ENCODE measurements at regions not wholly inside any gene's neighbourhood (a gene's known extent, or its start where the extent isn't known, plus 50 kb on each side); places are given as distances from the start of the nearest gene placed in this dataset.
A peak's percentile ranks its signal among the peaks of the same experiment; 100 is the strongest.
"Not testable (repeated sequence)": the region's sequence is repeated elsewhere in the genome, so short reads cannot be mapped to it uniquely, and the experiment has no call there.

GRCh38 chr9:75454043-75454442 lies 365.7 kb downstream of the OSTF1 start:
- peaks cover 6% of the 10 kb centered on the region for H3K4me1 ChIP-seq (ENCODE audit: control insufficient read depth, insufficient read depth, low read length)
- no peaks in the 10 kb centered on the region for H3K27me3 ChIP-seq (ENCODE audit: control insufficient read depth, insufficient read depth, low read length)
- no peak overlapping the region for H3K27ac ChIP-seq (ENCODE audit: low read length)
- H3K36me3 ChIP-seq (ENCODE audit: control insufficient read depth, insufficient read depth, low read length) = no peaks in the 10 kb centered on the region
- H3K4me3 ChIP-seq (ENCODE audit: low read length) = no peak overlapping the region
- WGBS (ENCODE audit: insufficient coverage) = no CpG with 5 or more reads among the region's 2 CpGs
- no peak for DNase-seq
- no peaks in the 10 kb centered on the region for H3K9me3 ChIP-seq (replicated peaks; ENCODE audit: control insufficient read depth, low read depth, low read length)

GRCh38 chr9:75454891-75455290 lies 366.6 kb downstream of the OSTF1 start:
- Histone ChIP-seq H3K27ac (ENCODE audit: low read length) (no peak overlapping the region), H3K27me3 (ENCODE audit: control insufficient read depth, insufficient read depth, low read length) (no peaks in the 10 kb centered on the region), H3K4me1 (ENCODE audit: control insufficient read depth, insufficient read depth, low read length) (peaks cover 6% of the 10 kb centered on the region), H3K4me3 (ENCODE audit: low read length) (no peak overlapping the region), H3K36me3 (ENCODE audit: control insufficient read depth, insufficient read depth, low read length) (no peaks in the 10 kb centered on the region), H3K9me3 (replicated peaks; ENCODE audit: control insufficient read depth, low read depth, low read length) (no peaks in the 10 kb centered on the region)
- DNase-seq = no peak
- WGBS (ENCODE audit: insufficient coverage) = no CpG with 5 or more reads among the region's 2 CpGs

GRCh38 chr9:75455444-75455921 lies 367.2 kb downstream of the OSTF1 start:
- Histone ChIP-seq H3K4me1 (ENCODE audit: control insufficient read depth, insufficient read depth, low read length) (peaks cover 6% of the 10 kb centered on the region), H3K27ac (ENCODE audit: low read length) (no peak overlapping the region), H3K27me3 (ENCODE audit: control insufficient read depth, insufficient read depth, low read length) (no peaks in the 10 kb centered on the region), H3K36me3 (ENCODE audit: control insufficient read depth, insufficient read depth, low read length) (no peaks in the 10 kb centered on the region), H3K9me3 (replicated peaks; ENCODE audit: control insufficient read depth, low read depth, low read length) (no peaks in the 10 kb centered on the region), H3K4me3 (ENCODE audit: low read length) (no peak overlapping the region)
- peak; percentile 56 for DNase-seq
- no CpG with 5 or more reads among the region's 1 CpG for WGBS (ENCODE audit: insufficient coverage)

GRCh38 chr9:75456698-75457097 lies 368.4 kb downstream of the OSTF1 start:
- Histone ChIP-seq H3K36me3 (ENCODE audit: control insufficient read depth, insufficient read depth, low read length) (no peaks in the 10 kb centered on the region), H3K27ac (ENCODE audit: low read length) (no peak overlapping the region), H3K9me3 (replicated peaks; ENCODE audit: control insufficient read depth, low read depth, low read length) (no peaks in the 10 kb centered on the region), H3K4me3 (ENCODE audit: low read length) (no peak overlapping the region), H3K4me1 (ENCODE audit: control insufficient read depth, insufficient read depth, low read length) (peaks cover under 1% of the 10 kb centered on the region), H3K27me3 (ENCODE audit: control insufficient read depth, insufficient read depth, low read length) (no peaks in the 10 kb centered on the region)
- peak; percentile 79 for DNase-seq

GRCh38 chr9:75457474-75458011 lies 369.2 kb downstream of the OSTF1 start:
- no peaks in the 10 kb centered on the region for H3K4me1 ChIP-seq (ENCODE audit: control insufficient read depth, insufficient read depth, low read length)
- H3K27me3 ChIP-seq (ENCODE audit: control insufficient read depth, insufficient read depth, low read length) = no peaks in the 10 kb centered on the region
- H3K9me3 ChIP-seq (replicated peaks; ENCODE audit: control insufficient read depth, low read depth, low read length) = no peaks in the 10 kb centered on the region
- no peak for DNase-seq
- WGBS (ENCODE audit: insufficient coverage) = no CpG with 5 or more reads among the region's 6 CpGs
- H3K4me3 ChIP-seq (ENCODE audit: low read length) = no peak overlapping the region
- H3K36me3 ChIP-seq (ENCODE audit: control insufficient read depth, insufficient read depth, low read length) = no peaks in the 10 kb centered on the region
- H3K27ac ChIP-seq (ENCODE audit: low read length) = no peak overlapping the region

- not testable (repeated sequence) for H3K4me3 ChIP-seq (ENCODE audit: low read length); H3K4me1 ChIP-seq (ENCODE audit: control insufficient read depth, insufficient read depth, low read length); H3K27ac ChIP-seq (ENCODE audit: low read length); H3K9me3 ChIP-seq (replicated peaks; ENCODE audit: control insufficient read depth, low read depth, low read length); DNase-seq; H3K27me3 ChIP-seq (ENCODE audit: control insufficient read depth, insufficient read depth, low read length); H3K36me3 ChIP-seq (ENCODE audit: control insufficient read depth, insufficient read depth, low read length)
- WGBS (ENCODE audit: insufficient coverage) = no CpG with 5 or more reads among the region's 4 CpGs
These were observed 371.0 kb downstream of the OSTF1 start for GRCh38 chr9:75459311-75459710.

- Histone ChIP-seq H3K4me1 (ENCODE audit: control insufficient read depth, insufficient read depth, low read length) (no peaks in the 10 kb centered on the region), H3K27me3 (ENCODE audit: control insufficient read depth, insufficient read depth, low read length) (no peaks in the 10 kb centered on the region), H3K36me3 (ENCODE audit: control insufficient read depth, insufficient read depth, low read length) (no peaks in the 10 kb centered on the region), H3K27ac (ENCODE audit: low read length) (no peak overlapping the region), H3K9me3 (replicated peaks; ENCODE audit: control insufficient read depth, low read depth, low read length) (no peaks in the 10 kb centered on the region), H3K4me3 (ENCODE audit: low read length) (no peak overlapping the region)
- no peak for DNase-seq
These were observed 372.9 kb downstream of the OSTF1 start for GRCh38 chr9:75461183-75461582.

GRCh38 chr9:75462866-75463265 lies 374.6 kb downstream of the OSTF1 start:
- no peak for DNase-seq
- no CpG with 5 or more reads among the region's 1 CpG for WGBS (ENCODE audit: insufficient coverage)

GRCh38 chr9:75463871-75464270 lies 375.6 kb downstream of the OSTF1 start:
- Histone ChIP-seq H3K9me3 (replicated peaks; ENCODE audit: control insufficient read depth, low read depth, low read length) (no peaks in the 10 kb centered on the region), H3K4me1 (ENCODE audit: control insufficient read depth, insufficient read depth, low read length) (no peaks in the 10 kb centered on the region), H3K4me3 (ENCODE audit: low read length) (no peak overlapping the region), H3K27ac (ENCODE audit: low read length) (no peak overlapping the region), H3K36me3 (ENCODE audit: control insufficient read depth, insufficient read depth, low read length) (no peaks in the 10 kb centered on the region), H3K27me3 (ENCODE audit: control insufficient read depth, insufficient read depth, low read length) (no peaks in the 10 kb centered on the region)
- peak; percentile 55 for DNase-seq

More at GRCh38 chr9:75462866-75463265, 374.6 kb downstream of the OSTF1 start:
- H3K4me3 ChIP-seq (ENCODE audit: low read length) = no peak overlapping the region
- no peak overlapping the region for H3K27ac ChIP-seq (ENCODE audit: low read length)
- no peaks in the 10 kb centered on the region for H3K4me1 ChIP-seq (ENCODE audit: control insufficient read depth, insufficient read depth, low read length)
- H3K36me3 ChIP-seq (ENCODE audit: control insufficient read depth, insufficient read depth, low read length) = no peaks in the 10 kb centered on the region
- no peaks in the 10 kb centered on the region for H3K27me3 ChIP-seq (ENCODE audit: control insufficient read depth, insufficient read depth, low read length)
- no peaks in the 10 kb centered on the region for H3K9me3 ChIP-seq (replicated peaks; ENCODE audit: control insufficient read depth, low read depth, low read length)

- H3K36me3 ChIP-seq (ENCODE audit: control insufficient read depth, insufficient read depth, low read length) = no peaks in the 10 kb centered on the region
- no peak for DNase-seq
- no peaks in the 10 kb centered on the region for H3K27me3 ChIP-seq (ENCODE audit: control insufficient read depth, insufficient read depth, low read length)
- no peaks in the 10 kb centered on the region for H3K4me1 ChIP-seq (ENCODE audit: control insufficient read depth, insufficient read depth, low read length)
- no CpG with 5 or more reads among the region's 4 CpGs for WGBS (ENCODE audit: insufficient coverage)
- H3K4me3 ChIP-seq (ENCODE audit: low read length) = no peak overlapping the region
- no peak overlapping the region for H3K27ac ChIP-seq (ENCODE audit: low read length)
- H3K9me3 ChIP-seq (replicated peaks; ENCODE audit: control insufficient read depth, low read depth, low read length) = no peaks in the 10 kb centered on the region
These were observed 376.4 kb downstream of the OSTF1 start for GRCh38 chr9:75464726-75465125.

GRCh38 chr9:75467142-75467541 lies 378.8 kb downstream of the OSTF1 start:
- no peaks in the 10 kb centered on the region for H3K36me3 ChIP-seq (ENCODE audit: control insufficient read depth, insufficient read depth, low read length)
- H3K9me3 ChIP-seq (replicated peaks; ENCODE audit: control insufficient read depth, low read depth, low read length) = no peaks in the 10 kb centered on the region
- H3K27ac ChIP-seq (ENCODE audit: low read length) = no peak overlapping the region
- H3K4me1 ChIP-seq (ENCODE audit: control insufficient read depth, insufficient read depth, low read length) = no peaks in the 10 kb centered on the region
- no peaks in the 10 kb centered on the region for H3K27me3 ChIP-seq (ENCODE audit: control insufficient read depth, insufficient read depth, low read length)
- WGBS (ENCODE audit: insufficient coverage) = 85% methylated on average over 2 of the region's 2 CpGs
- no peak for DNase-seq
- no peak overlapping the region for H3K4me3 ChIP-seq (ENCODE audit: low read length)
